Muscle of arm (tissue), 1 donor: ENCODE measurements at regions not wholly inside any gene's neighbourhood (a gene's known extent, or its start where the extent isn't known, plus 50 kb on each side); places are given as distances from the start of the nearest gene placed in this dataset.

ENCODE experiments used
- DNase-seq: peaks from one replicate; pipeline ENCODE4 v3.0.0-alpha.2; 2013

DNA sequence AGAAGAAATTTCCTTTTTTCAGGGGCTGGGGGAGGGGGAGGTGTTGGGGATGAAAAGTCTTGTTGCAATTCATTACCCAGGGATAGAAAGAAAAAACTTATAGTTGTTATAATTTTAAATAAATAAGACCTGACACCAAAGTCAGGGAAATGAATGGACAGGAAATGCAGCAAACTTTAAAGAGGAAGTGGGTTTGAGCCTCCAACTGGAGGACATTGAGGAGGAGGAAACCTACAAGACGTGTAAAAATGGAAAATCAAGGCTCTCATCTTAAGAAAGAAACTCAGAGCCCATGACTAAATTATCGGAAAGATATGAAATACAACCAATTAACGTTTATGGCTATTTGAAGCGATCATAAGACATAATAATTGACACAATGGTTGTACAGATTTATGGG, 54.4 kb downstream of the NIBAN1 start:
- DNase-seq: no peak

DNA sequence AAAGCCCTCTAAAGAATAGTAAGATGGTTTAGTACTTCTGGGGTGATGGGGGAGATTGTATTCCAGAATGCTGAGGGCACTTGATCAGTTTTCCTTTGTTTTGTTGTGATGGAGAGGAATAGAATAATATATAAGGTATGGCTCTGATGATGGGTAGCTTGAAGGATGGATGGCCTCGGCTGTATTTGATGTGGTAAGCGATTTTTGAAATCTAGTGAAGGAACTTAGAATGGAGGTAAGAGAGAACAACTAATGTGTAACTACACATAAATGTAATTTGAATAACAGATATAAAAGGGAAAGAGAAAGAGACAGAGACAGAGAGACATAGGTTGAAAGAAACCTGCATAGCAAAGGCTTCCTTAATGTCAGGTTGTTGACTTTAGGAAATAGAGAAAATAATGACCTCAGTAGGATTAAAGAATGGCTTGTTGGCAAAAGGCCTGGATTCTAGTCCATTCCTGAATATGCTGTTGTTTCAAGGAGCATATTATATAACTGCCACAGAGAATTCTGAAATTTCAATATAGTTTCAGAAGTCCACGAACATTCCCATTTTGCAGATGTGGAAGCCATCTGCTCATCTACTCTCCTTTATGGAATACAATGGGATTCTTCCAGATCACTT, 58.7 kb downstream of the NIBAN1 start:
- DNase-seq: no peak

DNA sequence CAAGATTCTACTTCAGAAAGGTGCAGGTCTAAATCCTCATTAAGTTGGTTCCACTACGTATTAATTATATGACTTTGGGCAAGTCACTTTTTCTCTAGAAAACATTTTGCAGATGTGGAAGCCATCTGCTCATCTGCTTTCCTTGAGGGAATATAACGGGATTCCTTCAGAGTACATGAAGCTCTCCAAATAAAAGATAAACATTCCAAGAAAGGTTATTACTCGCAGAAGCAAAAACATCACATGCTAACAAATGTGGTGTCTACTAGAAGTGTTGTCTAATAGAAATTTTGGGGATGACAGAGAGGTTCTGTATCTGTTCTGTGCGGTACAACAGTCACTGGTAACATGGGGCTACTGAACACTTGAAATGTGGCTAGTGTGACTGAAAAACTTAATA, 60.2 kb downstream of the NIBAN1 start:
- DNase-seq: no peak

DNA sequence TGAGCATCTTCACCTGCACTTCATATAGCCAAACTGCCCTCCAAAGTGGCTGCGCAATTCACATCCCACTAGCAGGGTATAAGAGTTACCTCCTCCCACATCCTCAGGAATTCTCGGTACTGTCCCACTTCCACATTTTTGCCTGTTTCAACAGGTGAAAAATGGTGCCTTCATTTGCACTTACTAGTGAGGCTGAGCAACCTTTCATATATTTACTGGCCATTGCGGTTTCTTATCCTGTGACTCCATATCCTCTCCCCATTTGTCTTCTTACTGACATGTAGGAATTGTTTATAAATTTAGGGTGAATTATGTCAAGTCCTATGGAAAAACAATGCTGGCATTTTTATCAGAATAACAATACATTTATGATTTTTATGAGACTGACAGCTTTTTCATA, 61.9 kb downstream of the NIBAN1 start:
- no peak for DNase-seq

DNA sequence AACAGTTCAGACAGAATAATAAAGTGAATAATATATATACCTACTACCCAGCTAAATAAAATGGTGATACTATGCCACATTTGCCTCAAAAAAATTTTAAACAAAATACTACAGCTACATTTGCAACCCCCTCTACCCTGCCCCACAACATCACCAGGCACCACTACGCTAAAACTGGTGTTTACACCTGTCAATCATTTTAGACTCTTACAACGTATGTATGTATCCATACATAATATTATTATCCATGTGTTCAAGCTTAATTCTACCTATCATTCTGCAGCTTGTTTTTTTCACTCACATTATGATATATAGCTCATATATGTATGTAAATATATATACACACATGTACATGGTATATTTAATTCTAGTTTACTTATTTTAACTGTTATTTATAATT, 62.5 kb downstream of the NIBAN1 start:
- DNase-seq: no peak

DNA sequence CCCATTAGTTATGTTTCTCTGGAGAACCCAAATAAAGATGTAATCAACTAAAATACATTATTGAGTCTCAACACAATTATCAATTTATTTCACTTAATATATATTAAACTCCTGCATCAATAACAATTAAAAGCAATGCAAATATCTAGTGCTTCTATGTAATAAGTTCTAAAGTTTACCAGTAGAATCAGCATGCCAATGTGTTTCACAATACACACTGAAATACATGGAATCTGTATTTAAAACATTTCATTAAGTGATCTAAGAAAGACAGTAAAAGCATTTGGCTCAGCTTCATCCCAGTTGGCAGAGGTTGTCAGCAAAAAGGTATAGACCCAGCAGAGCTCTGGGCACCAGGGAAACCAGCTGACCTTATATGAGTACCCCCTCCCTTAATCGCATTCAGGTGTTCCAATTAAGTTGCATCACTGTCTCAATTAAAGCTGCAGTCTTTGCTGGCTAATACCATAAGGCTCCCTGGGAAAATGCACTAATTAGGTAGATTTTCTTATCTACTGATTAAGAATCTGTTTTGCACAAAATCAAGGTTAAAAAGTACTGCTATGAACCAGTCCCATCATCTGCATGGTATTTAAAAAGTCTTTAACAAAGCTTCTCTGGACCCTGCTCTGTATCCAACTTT, 63.1 kb downstream of the NIBAN1 start:
- DNase-seq: no peak

DNA sequence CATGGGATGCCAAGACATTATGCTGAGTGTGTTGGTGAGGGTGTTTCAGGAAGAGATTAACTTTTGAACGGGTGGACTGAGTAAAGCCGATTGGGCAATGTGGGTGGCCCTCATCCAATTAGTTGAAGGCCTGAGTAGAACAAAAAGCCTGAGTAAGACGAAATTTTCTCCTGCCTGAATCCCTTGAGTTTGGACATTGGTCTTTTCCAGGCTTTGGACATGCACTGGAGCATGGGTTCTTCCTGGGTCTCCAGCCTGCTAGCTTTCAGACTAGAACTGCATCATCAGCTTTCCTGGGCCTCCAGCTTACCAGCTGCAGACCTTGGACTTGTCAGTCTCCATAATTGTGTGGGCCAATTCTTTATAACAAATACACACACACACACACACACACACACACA, 63.6 kb downstream of the NIBAN1 start:
- no peak for DNase-seq

DNA sequence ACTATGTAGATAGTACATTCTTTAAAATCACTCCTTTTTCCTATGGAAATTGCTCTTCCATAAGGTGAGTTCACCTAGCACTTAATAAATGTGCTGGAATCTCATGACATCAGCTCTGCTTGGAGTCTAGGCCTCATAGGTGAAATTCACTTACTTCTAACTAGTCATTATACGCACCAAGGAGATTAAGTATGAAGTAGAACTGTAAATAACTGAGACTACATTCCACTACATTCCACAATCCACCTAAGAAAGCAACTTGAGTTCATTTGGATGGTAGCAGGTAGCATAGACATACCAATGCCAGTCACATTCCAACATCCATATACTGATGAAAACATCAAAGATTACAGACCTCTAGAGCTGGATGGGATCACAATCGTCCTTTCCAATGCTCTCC, 64.3 kb downstream of the NIBAN1 start:
- DNase-seq: no peak

DNA sequence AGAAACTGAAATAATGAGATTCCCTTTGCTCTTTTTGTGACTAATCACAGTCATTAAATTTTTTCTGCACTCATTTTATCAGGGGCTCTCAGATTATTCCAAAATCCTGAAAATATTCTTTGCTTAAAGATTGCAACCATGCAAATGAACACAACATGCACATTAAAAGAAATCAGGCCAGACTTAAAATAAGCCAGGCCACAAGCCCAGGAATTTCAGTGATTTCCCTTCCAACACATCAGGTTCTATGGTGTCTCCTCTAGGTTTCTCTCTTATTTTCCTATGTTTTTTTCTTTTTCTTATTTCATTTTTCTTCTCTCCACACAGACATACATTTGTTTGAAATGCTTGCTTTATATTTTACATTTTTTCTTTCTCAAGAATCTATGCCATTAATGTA, 65.3 kb downstream of the NIBAN1 start:
- DNase-seq: no peak

DNA sequence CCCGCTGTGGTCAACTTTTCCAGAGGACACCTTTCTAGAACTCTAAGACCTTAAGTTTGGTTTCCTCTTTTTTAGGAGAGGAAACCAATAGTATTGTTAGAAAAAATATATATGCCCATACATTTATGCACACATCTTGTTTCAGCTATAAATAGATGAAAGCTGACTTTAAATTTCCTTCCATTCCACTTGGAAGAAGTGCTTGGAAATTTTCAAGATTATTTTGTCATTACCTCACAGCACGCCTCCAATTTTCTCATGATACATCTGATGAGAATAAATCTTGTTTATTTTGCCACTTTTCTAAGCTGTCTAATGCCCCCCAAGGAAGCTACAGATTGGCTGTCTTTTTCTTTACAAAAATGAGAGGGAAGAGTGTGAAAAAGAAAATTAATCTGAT, 65.8 kb downstream of the NIBAN1 start:
- DNase-seq: no peak

DNA sequence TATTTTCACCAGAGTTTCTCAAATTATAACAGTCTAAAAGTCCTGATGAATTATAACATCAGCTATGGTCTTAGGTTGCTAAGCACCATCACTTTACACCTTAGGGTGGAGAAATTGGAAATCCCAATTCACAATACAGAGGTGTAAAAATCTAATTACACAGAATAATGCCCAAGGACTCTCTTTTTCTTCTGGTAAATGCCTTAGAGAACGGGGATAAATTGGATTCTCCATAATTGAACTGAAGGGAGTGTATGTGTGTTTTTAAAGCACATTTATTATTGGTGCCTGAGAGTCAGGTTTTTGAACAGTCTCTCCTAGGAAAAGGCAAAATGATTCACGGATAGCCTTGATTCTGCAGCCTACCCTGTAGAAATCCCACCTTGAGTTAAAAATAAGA, 66.8 kb downstream of the NIBAN1 start:
- no peak for DNase-seq

DNA sequence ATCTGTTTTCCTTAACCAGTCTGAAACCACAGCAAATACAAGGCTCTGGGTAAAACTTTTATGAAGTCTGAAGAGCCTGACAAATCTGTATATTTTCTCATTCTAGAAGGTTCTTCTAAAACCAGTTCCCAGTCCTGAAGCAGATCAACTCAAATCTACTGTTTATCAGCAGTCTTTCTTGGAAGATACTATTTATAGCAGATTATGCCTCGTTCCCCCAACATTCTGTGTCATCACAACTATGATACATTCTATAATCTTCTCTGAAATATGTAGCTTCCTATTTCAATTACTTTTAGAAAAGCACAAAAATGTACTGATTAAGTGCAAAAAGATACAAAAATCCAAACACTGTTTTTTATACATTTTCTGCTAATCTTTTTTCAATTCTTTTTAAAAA, 67.5 kb downstream of the NIBAN1 start:
- no peak for DNase-seq

DNA sequence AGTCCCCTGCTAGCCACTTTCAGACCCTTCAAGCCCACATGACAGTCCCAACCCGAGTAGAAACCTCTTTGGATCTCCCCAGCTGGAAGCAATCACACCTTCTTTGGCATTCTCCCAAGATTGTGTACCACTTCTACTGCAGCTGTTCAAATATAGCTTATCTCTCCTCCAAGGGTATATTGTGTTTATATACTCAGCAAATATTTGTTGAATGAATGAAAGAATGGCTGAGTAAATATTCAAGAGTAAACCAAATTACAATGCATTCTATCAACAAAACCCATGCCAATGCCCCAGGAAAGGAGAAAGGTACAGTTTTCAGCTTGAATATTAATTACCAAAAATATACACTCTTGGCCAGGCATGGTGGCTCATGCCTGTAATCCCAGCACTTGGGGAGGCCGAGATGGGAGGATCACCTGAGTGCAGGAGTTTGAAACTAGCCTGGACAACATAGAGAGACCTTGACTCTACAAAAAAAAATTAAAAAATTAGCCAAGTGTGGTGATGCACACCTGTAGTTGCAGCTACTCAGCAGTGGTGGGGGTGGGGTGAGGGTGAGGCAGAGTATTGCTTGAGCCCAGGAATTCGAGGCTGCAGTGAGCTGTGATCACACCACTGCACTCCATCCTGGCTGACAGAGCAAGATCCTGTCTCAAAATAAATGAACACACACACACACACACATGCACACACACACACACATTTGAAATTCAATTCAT, 68.5 kb downstream of the NIBAN1 start:
- no peak for DNase-seq

DNA sequence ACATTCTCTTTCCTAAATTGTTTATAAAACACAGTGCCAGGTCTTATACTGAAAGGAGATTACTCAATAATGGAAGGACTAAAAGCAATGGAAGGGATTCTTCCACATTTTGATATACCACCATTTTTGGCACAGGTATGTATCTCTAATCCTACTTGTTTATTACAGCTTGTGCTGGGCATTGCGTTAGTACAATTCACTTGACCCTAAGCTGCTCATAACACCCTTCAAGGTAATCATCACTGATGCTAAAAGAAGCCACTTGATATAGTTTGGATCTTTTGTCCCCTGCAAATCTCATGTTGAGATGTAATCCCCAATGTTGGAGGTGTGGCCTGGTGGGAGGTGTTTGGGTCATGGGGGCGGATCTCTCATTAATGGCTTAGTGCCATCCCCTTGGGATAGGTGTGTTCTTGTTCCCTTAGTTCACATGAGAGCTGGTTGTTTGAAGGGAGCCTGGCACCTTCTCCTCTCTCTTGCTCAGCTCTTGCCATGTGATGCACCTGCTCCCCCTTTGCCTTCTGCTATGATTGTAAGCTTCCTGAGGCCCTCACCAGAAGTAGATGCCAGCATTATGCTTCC, 71.1 kb downstream of the NIBAN1 start:
- DNase-seq: no peak

DNA sequence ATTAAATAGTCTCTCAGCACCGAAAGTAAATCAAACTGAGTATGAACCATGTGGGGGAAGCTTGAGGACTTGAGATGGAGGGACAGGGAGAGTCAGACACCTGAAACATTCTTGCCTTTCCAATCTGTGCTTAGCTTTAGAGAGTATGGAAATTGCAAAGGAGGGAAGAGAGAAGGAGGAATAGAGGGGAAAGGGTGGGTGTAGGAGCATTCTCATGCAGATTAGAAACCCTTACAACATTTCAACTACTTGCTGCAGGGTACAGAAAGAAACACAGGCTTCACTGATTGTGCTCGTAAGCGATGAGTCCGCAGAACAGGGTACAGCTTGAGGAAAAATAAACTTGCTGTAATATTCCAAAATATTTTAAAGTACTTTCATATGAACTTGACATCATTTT, 73.8 kb downstream of the NIBAN1 start:
- DNase-seq: no peak

DNA sequence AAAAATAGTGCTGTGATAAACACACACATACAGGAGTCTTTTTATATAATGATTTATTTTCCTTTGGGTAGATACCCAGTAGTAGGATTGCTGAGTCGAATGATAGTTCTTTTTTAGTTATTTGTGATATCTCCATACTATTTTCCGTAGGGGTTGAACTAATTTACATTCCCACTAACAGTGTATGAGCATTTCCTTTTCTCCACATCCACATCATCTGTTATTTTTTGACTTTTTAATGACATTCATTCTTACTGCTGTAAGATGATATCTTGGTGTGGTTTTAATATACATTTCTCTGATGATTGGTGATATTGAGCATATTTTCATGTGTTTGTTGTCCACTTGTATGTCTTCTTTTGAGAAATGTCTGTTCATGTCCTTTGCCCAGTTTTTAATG, 78.3 kb downstream of the NIBAN1 start:
- DNase-seq: no peak

DNA sequence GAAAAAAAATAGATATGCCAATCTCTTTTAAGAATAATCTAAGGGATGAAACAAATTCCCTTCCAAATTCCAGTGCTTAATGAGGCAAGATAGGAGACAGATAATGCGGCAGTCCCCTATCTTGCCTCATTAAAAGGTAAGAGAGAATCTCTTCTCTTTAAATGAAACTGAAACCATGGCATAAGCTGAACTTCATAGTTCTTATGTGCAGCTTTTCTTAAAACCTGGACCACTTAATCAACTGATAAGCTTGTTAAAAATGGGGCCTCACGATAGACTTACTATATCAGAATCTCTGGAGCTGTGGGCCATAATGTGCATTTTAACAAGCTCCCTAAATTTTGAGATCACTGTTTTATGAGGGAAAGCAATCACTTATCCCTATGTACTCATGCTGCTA, 79.2 kb downstream of the NIBAN1 start:
- DNase-seq: no peak

DNA sequence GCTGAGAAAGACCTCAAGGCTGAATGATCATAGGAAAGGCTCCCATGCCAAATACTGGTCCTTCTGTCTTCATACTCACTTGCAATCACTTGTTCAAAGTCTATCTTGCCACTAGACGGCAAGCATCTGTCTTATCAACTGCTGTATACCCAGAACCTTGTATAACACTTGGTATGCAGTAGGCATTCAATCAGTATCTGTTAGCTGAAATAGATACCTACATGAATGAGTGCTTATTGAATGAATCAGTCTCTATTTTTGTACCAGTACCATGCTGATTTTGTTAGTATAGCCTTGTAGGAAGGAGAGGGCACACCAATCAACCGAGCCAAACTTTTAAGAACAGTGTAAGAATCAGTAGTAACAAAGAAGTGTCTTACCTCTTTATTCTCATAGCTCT, 80.6 kb downstream of the NIBAN1 start:
- no peak for DNase-seq

DNA sequence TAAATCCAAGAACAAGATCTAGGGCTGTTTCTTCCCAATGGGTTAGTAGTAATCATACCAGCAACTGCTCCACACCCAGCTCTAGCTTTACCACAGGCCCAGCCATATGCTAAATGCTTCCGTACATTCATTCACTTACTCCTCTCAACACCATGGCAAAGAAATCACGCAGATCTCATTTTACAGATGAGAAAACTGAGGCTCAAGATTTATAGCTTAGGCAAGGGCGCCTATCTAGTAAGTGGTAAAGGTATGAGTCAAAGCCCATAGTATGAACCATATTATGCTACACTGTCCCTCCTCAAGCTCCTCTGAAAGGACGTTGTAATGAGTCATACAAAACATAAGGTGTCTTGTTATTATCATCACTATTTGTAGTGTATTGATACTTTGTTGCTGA, 82.2 kb downstream of the NIBAN1 start:
- no peak for DNase-seq

DNA sequence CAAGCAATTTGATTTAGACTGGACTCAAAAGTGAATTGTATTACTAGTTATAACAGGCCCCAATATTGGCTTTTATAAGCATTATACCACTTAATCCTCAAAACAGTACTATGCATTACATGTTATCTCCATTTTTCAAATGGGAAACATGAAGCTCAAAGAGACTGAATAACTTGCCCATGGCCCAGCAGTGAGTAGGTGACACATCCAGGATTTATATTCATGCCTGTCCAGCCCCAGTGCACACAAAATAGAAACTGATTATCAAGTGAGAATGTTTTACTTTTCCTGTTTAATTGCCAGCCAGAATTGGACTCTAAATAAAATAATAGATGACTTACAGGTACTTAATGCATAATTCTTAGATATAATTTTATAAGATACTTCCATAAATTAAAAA, 82.9 kb downstream of the NIBAN1 start:
- DNase-seq: no peak

DNA sequence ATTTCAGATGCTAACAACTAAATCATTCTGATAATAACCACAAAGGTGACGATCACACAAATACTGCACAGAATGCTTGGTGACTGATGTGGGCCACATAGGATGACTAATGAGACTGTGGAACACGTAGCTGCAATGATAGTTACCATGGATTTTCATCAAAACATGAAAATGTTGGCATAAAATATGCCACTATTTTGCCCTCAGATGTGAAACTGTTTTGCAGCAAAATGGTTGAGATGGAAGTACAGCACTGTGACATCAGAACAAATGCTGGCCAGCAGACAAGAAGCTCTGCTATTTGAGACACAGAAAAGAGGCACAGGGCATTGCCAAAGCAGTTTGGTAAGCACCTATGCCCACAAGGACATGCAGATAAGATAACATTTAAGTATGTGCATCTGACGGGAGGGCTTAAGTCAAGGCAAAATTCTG, 83.8 kb downstream of the NIBAN1 start:
- DNase-seq: no peak

DNA sequence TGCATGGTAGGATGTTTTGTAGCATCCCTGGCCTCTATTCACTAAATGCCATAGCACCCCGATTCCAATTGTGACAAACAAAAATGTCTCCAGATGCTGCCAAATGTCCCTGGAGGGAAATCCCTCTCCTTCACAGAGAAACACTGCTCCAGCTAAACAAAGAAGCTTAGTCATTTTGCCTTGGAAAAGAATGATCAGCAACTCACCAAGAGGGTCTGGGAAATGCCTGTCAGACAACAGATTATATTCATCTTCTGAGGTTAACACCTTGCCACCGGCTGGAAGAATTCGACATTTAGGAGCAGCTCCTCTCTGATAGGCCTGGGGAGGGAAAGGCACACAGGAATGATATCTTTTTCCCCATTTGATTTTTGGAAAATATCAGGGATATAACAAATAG, 84.4 kb downstream of the NIBAN1 start:
- no peak for DNase-seq

DNA sequence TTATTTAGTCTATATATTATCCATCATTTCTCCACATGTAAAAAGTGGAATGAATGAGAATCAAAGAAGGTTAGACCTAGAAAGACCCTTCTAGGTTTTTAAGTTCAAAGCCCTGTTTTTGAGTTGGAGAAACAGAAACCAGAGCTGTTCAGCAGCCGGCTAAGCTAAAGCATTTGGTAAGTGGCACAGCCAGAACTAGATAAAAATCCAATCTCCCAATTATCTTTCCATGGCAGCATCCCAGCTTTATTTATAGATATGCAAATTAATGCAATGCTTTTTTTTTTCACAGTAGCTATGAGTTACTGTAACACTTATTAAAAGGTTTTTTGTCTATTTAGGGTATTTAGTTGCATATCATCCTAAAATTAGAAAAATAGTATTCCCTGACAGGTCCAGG, 85.1 kb downstream of the NIBAN1 start:
- no peak for DNase-seq
